H1 (cell line): ENCODE measurements at regions not wholly inside any gene's neighbourhood (a gene's known extent, or its start where the extent isn't known, plus 50 kb on each side); places are given as distances from the start of the nearest gene placed in this dataset.

Experiments used
- CTCF ChIA-PET: fragments of 300-600 bp; sonication (Branson Sonifier 250); formaldehyde crosslinking; loops from one replicate; lab custom pipeline; 2021; ENCODE audit not compliant: partially characterized antibody; lab: Charles Lee
- POLR2A ChIA-PET: fragments of 300-600 bp; sonication (Branson Sonifier 250); formaldehyde crosslinking; loops from one replicate; lab custom pipeline; 2021; ENCODE audit warnings: inconsistent platforms; ENCODE audit not compliant: partially characterized antibody; lab: Charles Lee
- DNase-seq, 2 experiments: peaks; one replicate each; pipeline versions ENCODE4 v3.0.0 to v3.0.0-alpha.2; 2010 to 2022; ENCODE audit warnings: low spot score in 2 of 2, low read depth in 1 of 2, mixed read lengths in 1 of 2
- FAIRE-seq: peaks from 2 replicates; lab custom pipeline; 2011; peaks lifted over from hg19 to GRCh38; lab: Jason Lieb, UNC
- H2AFZ ChIP-seq: 2 replicates; pipeline ENCODE4 v1.8.1; 2012; ENCODE audit warnings: low read length, inconsistent platforms
- H2AK5ac ChIP-seq: 2 replicates; pipeline ENCODE4 v1.6.1; 2013; ENCODE audit warnings: low read depth, low read length
- H2BK120ac ChIP-seq: replicated peaks from 2 replicates; pipeline ENCODE3; 2013; ENCODE audit warnings: low read depth, low read length, inconsistent platforms
- H2BK12ac ChIP-seq: 2 replicates; pipeline ENCODE4 v1.6.1; 2013; ENCODE audit warnings: low read depth, low read length
- H2BK15ac ChIP-seq: 2 replicates; pipeline ENCODE4 v1.6.1; 2013; ENCODE audit warnings: low read length
- H2BK20ac ChIP-seq: 2 replicates; pipeline ENCODE4 v1.6.1; 2013; ENCODE audit warnings: low read length
- H2BK5ac ChIP-seq: 2 replicates; pipeline ENCODE4 v1.6.1; 2013; ENCODE audit warnings: low read depth, low read length
- H3K14ac ChIP-seq: 2 replicates; pipeline ENCODE4 v1.6.1; 2013; ENCODE audit warnings: inconsistent platforms; ENCODE audit not compliant: insufficient read length
- H3K18ac ChIP-seq: 2 replicates; pipeline ENCODE4 v1.6.1; 2013; ENCODE audit warnings: low read length; ENCODE audit errors: extremely low read depth
- H3K23ac ChIP-seq: 2 replicates; pipeline ENCODE4 v1.6.1; 2013; ENCODE audit warnings: inconsistent platforms; ENCODE audit not compliant: insufficient read length
- H3K23me2 ChIP-seq: 2 replicates; pipeline ENCODE4 v1.6.1; 2013; ENCODE audit warnings: low read depth, low read length
- H3K27ac ChIP-seq: 2 replicates; pipeline ENCODE4 v1.6.1; 2011; ENCODE audit warnings: low read depth, low read length, inconsistent platforms
- H3K27me3 ChIP-seq, 4 experiments: replicated peaks in 1 of 4; 1 replicate in 1 of 4; 2 replicates in 3 of 4; pipeline versions ENCODE4 v1.6.1 to v1.8.1; 2011 to 2013; ENCODE audit warnings: low read length in 3 of 4, mild to moderate bottlenecking in 3 of 4, inconsistent platforms in 2 of 4, mixed read lengths in 2 of 4, moderate library complexity in 1 of 4; ENCODE audit not compliant: control insufficient read depth in 3 of 4, insufficient read depth in 3 of 4; ENCODE audit errors: extremely low read depth in 1 of 4
- H3K36me3 ChIP-seq, 4 experiments: 2 replicates each; pipeline versions ENCODE4 v1.6.1 to v1.8.1; 2011 to 2013; ENCODE audit warnings: mild to moderate bottlenecking in 4 of 4, low read length in 3 of 4, moderate library complexity in 2 of 4, control low read depth in 1 of 4, inconsistent platforms in 1 of 4; ENCODE audit not compliant: insufficient read depth in 4 of 4, control insufficient read depth in 2 of 4
- H3K4ac ChIP-seq: replicated peaks from 2 replicates; pipeline ENCODE3; 2013; ENCODE audit warnings: low read length, low read depth, mixed read lengths, inconsistent platforms; ENCODE audit not compliant: insufficient read length
- H3K4me1 ChIP-seq, 4 experiments: replicated peaks in 1 of 4; 1 replicate in 1 of 4; 2 replicates in 3 of 4; pipeline versions ENCODE4 v1.6.1 to v1.8.1; 2011 to 2013; ENCODE audit warnings: low read length in 3 of 4, inconsistent platforms in 2 of 4, mixed read lengths in 1 of 4; ENCODE audit not compliant: insufficient read depth in 4 of 4, control insufficient read depth in 3 of 4
- H3K4me2 ChIP-seq, 2 experiments: 2 replicates each; pipeline versions ENCODE4 v1.6.1 to v1.8.1; 2011 to 2013; ENCODE audit warnings: low read depth in 2 of 2, low read length in 2 of 2, control low read depth in 1 of 2, inconsistent platforms in 1 of 2, mild to moderate bottlenecking in 1 of 2; ENCODE audit not compliant: insufficient read depth in 1 of 2
- H3K4me3 ChIP-seq, 4 experiments: fragments of 200-600, 300-600 bp in 1 of 4; sonication (generic), shearing (Covaris generic), sonication (Bioruptor Twin) in 1 of 4; 2 replicates each; pipeline versions ENCODE4 v1.5.1 to v1.8.1; 2011 to 2016; ENCODE audit warnings: low read length in 4 of 4, low read depth in 3 of 4, control low read depth in 2 of 4, inconsistent platforms in 2 of 4, mild to moderate bottlenecking in 2 of 4, mixed read lengths in 1 of 4, moderate library complexity in 1 of 4; ENCODE audit not compliant: insufficient read depth in 2 of 4; ENCODE audit errors: extremely low read depth in 1 of 4
- H3K56ac ChIP-seq: replicated peaks from 2 replicates; pipeline ENCODE3; 2013; ENCODE audit warnings: low read depth, mild to moderate bottlenecking, mixed read lengths, low read length, inconsistent platforms; ENCODE audit not compliant: insufficient read length
- H3K79me1 ChIP-seq: 2 replicates; pipeline ENCODE4 v1.6.1; 2013; ENCODE audit warnings: low read depth, low read length, control low read depth
- H3K79me2 ChIP-seq, 2 experiments: 2 replicates each; pipeline versions ENCODE4 v1.6.1 to v1.8.1; 2012 to 2013; ENCODE audit warnings: low read length in 2 of 2, mild to moderate bottlenecking in 2 of 2, inconsistent platforms in 1 of 2; ENCODE audit not compliant: insufficient read depth in 2 of 2, control insufficient read depth in 1 of 2
- H3K9ac ChIP-seq, 4 experiments: replicated peaks in 1 of 4; 1 replicate in 1 of 4; 2 replicates in 3 of 4; pipeline versions ENCODE4 v1.6.1 to v1.8.1; 2011 to 2013; ENCODE audit warnings: low read depth in 3 of 4, low read length in 3 of 4, control low read depth in 2 of 4, mild to moderate bottlenecking in 2 of 4, moderate library complexity in 2 of 4, inconsistent platforms in 1 of 4; ENCODE audit errors: extremely low read depth in 1 of 4
- H3K9me3 ChIP-seq, 2 experiments: 2 replicates each; pipeline versions ENCODE4 v1.6.1 to v1.8.1; 2012 to 2013; ENCODE audit warnings: mild to moderate bottlenecking in 2 of 2, moderate library complexity in 2 of 2, control low read depth in 1 of 2, inconsistent platforms in 1 of 2, low read depth in 1 of 2, low read length in 1 of 2, mixed read lengths in 1 of 2; ENCODE audit not compliant: insufficient read depth in 2 of 2
- H4K20me1 ChIP-seq, 2 experiments: replicated peaks in 1 of 2; 2 replicates each; pipeline versions ENCODE3 to v1.8.1; 2011 to 2013; ENCODE audit warnings: inconsistent platforms in 2 of 2, low read length in 2 of 2, mild to moderate bottlenecking in 1 of 2; ENCODE audit not compliant: insufficient read depth in 2 of 2, control insufficient read depth in 1 of 2
- H4K5ac ChIP-seq: 2 replicates; pipeline ENCODE4 v1.6.1; 2013; ENCODE audit warnings: low read length, low read depth, mixed read lengths, inconsistent platforms; ENCODE audit not compliant: insufficient read length
- H4K8ac ChIP-seq: 2 replicates; pipeline ENCODE4 v1.8.0; 2013; ENCODE audit warnings: mild to moderate bottlenecking, moderate library complexity, low read length, inconsistent platforms; ENCODE audit not compliant: insufficient read depth; ENCODE audit errors: extremely low read depth
- H4K91ac ChIP-seq: replicated peaks from 2 replicates; pipeline ENCODE3; 2013; ENCODE audit warnings: low read length, mixed read lengths, inconsistent platforms; ENCODE audit not compliant: insufficient read length
- CREB1 ChIP-seq: IDR thresholded peaks from 2 replicates; pipeline ENCODE4 v1.6.1; 2012; ENCODE audit warnings: inconsistent platforms
- EZH2 ChIP-seq: fragments of 200-600 bp; sonication (generic); IDR thresholded peaks from 2 replicates; pipeline ENCODE4 v1.7.1; 2012; ENCODE audit warnings: low read depth, mild to moderate bottlenecking, moderate library complexity, low read length, inconsistent platforms; ENCODE audit not compliant: severe bottlenecking
- WGBS, 2 experiments: shearing (Covaris generic) in 1 of 2; methylation state at CpG; one replicate each; pipeline versions ENCODE4 v1.1.6 to v1.1.7; 2013 to 2015; ENCODE audit warnings: low lambda C conversion rate in 2 of 2, mixed read lengths in 2 of 2, inconsistent platforms in 1 of 2, low coverage in 1 of 2, missing lambda C conversion rate in 1 of 2; ENCODE audit not compliant: insufficient replicate concordance in 2 of 2, insufficient coverage in 1 of 2, insufficient read length in 1 of 2; ENCODE audit errors: extremely low coverage in 1 of 2, missing lambda C conversion rate in 1 of 2; 5-methylcytosine and 5-hydroxymethylcytosine counted together

- POLR2A ChIA-PET: no interaction called here
- Histone ChIP-seq H3K79me1 (no peaks in the 10 kb centered on the region), H2AFZ (no peak overlapping the region), H3K27ac (no peak overlapping the region), H3K4me3 (no peak overlapping the region), H2BK12ac (no peak overlapping the region), H4K20me1 (no peaks in the 10 kb centered on the region), H3K27me3 (peaks cover 0 to 1% (median 0%) of the 10 kb centered on the region in 4 experiments; a peak in 1 of 7 replicates), H4K91ac (no peak overlapping the region), H3K79me2 (no peaks in the 10 kb centered on the region), H3K23ac (no peak overlapping the region), H3K14ac (no peak overlapping the region), H3K4ac (no peak overlapping the region), H2BK120ac (no peak overlapping the region), H3K9ac (no peak overlapping the region), H3K36me3 (no peaks in the 10 kb centered on the region), H4K5ac (no peak overlapping the region), H3K9me3 (no peaks in the 10 kb centered on the region; a peak in 1 of 4 replicates), H2BK5ac (no peak overlapping the region), H2BK15ac (no peak overlapping the region), H3K4me2 (no peak overlapping the region), H3K4me1 (0 out of 7 replicates have a peak, but pooled peaks cover 0 to 3% (median 0%) of the 10 kb centered on the region in 4 experiments), H2BK20ac (no peak overlapping the region), H4K8ac (no peak overlapping the region), H3K56ac (no peak overlapping the region), H2AK5ac (no peak overlapping the region), H3K18ac (no peak overlapping the region), H3K23me2 (no peaks in the 10 kb centered on the region)
- TF ChIP-seq CREB1 (no peak), EZH2 (no peak)
- CTCF ChIA-PET: no interaction called here
- FAIRE-seq: no peak
- 91% methylated on average over 8 of the region's 8 CpGs; no CpG with 5 or more reads in 1 of the 2 experiments for WGBS, 2 experiments
- DNase-seq: no peak
Observed at GRCh38 chr11:33642461-33643166, 58.0 kb downstream of the C11orf91 start.
